NCI-H128 (cell line): ENCODE measurements at regions not wholly inside any gene's neighbourhood (a gene's known extent, or its start where the extent isn't known, plus 50 kb on each side); places are given as distances from the start of the nearest gene placed in this dataset.
"Not testable (repeated sequence)": the region's sequence is repeated elsewhere in the genome, so short reads cannot be mapped to it uniquely, and the experiment has no call there.

Experiments used
- DNase-seq: peaks from one replicate; lab custom pipeline; 2025; ENCODE audit not compliant: unreplicated experiment; lab: John Stamatoyannopoulos, UW

GRCh38 chr9:30967476-30967875, 1417.0 kb upstream of the ACO1 start:
- DNase-seq: no peak

DNA sequence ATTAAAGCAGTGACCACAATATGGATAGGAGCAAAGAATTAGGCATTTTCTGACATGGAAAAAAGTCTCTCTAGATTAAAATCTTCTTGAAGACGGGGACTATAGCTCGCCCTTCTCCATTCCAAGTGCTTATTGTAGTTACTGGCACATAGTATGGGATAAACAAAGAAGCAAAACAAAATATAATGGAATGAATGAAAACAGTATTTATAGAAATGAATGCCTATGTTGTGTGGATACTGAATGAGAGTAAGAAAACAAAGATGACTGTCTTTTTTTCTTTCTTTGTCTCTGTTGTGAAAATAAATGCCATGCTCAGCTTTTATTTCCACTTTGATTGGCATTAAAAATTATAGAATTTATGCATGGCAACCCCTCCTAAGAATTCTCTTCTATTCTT, 1414.3 kb upstream of the ACO1 start:
- DNase-seq: no peak

DNA sequence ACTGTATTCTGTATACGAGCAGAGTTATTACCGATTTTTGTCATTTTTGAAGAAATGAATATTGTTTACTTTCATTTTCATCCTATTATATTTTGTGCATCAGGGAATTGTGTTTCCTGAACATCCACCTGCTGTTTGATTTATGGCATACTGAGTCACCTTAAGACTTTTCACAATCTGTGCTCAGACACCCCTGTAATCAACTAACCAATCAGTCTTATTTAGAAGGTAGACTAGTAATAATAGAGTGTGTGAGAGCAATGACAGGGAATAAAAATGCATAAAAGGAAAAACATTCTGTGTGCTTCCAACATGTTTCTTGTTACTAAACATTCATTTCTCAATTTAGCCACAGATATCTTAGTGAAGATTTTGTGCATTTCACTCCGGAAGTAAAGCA, 1413.6 kb upstream of the ACO1 start:
- DNase-seq: no peak

- no peak for DNase-seq
These were observed 1411.8 kb upstream of the ACO1 start for GRCh38 chr9:30972654-30973053.

DNA sequence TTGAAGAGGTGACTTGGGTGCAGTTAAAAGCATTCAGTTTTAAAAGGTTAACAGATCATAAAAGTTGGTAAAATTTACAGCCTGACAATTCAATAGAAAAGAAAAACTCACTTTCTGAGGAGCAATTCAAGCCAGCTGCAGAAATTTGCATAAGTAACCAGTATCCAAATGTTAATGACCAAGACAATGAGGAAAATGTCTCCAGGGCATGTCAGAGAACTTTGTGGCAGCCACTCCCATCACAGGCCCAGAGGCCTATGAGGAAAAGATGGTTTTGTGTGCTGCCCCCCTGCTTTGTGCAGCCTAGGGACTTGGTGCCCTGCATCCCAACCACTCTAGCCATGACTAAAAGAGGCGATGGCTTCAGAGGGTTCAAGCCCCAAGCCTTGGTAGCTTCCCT, 1406.5 kb upstream of the ACO1 start:
- DNase-seq: no peak

DNA sequence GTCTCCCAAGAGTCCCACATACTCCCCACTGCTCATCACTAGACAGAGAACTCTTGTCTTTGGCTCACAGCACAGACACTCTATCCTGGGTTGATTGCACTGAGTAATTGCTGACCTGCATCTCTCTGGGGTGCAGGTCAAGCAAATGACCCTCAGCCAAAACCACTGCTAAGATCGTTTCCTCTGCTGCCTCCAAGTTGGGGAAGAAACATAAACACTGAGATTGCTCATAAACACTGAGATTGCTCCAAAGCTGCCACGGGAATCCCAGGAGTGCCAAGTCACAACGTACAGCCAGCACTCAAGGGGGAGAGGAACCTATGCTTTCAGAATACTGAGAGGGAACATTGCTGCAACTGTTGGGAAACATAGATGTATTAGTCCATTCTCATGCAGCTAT, 1402.1 kb upstream of the ACO1 start:
- no peak for DNase-seq

DNA sequence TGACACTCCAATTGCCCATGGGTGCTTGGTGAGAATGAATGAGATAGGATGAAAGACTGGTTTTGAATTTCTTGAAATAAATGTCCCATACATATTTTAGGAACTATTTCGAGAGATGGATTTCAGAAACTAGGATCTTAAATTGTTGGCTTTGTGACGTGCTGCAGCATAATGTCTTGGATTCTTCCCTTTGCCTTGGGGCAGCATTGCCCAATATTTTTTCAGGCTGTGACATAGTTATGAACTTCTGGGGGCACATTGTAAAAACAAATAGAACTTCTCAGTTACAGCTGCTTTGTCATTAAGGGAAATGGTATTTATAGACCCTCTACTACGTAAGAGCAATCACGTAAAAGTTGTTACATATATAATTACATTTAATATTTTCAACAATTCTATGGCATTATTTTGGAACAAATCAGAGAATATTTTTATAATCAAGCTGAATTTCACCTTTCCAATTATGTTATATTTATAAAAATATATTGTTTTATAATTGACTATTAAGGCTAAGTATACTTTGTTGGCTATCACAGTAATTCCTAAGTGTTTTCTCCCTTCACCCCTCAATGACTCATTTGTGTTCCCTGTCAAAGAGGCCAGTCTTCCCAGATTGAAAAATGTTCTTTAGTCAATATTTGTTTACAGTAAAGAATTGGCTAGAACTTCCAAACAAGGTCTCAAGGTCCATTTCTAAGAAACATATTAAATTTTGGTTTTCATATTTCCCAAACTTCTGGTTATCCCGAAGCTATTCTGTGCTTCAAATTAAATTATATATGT, 1388.3 kb upstream of the ACO1 start:
- DNase-seq: no peak

DNA sequence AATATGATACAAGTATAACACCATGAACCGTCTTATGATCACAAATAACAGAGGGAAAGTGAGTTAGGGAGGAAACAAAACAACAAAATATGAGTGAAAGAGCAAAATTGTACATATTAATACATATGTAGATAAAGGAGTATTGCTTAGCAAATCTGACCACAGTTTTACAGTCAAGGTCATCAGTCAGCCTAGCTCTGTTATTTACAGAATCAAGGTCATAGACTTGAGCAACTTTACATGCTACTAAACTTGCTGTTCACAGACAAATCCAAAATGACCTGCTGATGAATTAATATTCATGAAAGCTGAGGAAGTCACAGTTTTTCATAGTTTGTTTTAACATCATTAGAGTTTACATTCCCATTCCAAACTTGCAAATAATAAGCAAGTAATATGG, 1387.7 kb upstream of the ACO1 start:
- no peak for DNase-seq

DNA sequence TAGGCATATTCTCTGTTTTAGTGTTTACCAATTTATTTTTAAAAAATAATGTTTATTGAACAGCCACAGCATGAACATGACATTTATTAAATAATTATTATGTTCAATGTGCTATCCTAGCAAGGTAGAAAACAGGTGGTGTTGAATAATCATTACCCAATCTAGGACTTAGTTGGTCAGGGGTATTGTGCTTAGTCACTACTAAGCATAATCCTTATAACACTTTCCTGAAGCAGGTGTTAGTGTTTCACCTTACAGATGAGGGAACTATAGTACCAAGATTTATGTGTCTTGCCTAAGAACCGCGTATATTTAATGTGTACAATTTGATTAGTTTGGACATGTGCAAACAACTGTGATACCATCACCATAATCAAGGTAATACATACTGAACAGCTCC, 1387.2 kb upstream of the ACO1 start:
- DNase-seq: no peak

DNA sequence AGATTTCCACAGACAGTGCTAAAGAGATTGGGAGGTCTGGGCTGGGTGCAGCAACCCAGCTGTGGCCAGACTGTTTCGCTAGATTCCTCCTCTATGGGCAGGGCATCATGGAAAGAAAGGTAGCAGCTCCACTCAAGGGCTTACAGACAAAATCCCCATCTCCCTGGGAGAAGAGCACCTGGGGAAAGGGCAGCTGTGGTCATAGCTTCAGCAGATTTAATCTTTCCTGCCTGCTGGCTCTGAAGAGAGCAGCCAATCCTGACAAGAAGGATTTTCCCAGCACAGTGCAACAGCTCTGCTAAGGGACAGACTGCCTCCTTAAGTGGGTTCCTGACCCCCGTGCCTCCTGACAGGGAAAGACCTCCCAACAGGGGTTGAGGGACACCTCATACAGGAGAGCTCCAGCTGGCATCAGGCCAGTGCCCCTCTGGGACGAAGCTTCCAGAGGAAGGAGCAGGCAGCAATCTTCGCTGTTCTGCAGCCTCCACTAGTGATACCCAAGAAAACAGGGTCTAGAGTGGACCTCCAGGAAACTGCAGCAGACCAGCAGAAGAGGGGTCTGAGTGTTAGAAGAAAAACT, 1379.3 kb upstream of the ACO1 start:
- no peak for DNase-seq

DNA sequence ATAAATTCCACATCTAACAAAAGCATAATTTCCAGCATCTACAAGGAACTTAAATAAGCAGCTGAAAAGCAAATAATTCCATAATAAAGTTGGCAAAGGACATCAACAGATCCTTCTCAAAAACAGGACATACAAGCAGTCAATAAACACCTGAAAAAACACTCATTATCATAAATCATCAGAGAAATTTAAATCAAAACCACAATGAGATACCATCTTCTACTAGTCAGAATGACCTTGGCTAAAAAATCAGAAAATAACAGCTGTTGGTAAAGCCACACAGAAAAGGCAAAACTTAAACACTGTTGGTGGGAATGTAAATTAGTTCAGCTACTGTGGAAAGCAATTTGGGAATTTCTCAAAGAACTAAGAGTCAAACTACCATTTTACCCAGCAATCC, 1371.1 kb upstream of the ACO1 start:
- DNase-seq: no peak

- DNase-seq: no peak
These were observed 1360.6 kb upstream of the ACO1 start for GRCh38 chr9:31023847-31024246.

DNA sequence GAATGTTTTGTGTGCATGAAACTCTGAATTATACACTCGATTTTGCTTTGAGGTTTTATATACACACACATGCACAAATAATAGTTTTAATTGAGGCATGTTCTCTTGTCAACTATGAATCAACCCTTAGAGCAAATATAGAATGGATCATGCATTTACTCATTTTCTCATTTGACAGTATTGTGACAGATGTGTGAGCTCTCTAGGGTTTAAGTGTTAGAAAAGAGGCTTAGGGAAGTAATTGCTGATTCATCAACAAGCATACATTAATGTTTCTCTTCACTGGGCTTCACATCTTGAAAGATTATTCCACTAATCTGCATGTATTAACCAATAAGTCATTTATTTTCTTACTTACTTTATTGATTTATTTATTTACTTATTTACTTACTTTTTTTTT, 1356.8 kb upstream of the ACO1 start:
- no peak for DNase-seq

DNA sequence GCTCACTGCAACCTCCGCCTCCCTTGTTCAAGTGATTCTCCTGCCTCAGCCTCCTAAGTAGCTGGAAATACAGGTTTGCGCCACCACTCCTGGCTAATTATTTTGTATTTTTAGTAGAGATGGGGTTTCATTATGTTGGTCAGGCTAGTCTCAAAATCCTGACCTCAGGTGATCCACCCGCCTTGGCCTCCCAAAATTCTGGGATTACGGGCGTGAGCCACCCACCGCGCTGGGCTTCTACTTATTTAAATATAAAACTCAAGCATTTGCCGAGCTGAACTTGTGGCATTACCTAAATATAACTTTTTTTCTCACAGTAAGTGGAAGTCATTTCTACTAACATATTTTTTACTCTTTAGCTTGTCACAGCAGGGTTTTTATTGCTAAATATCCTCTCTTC, 1356.3 kb upstream of the ACO1 start:
- DNase-seq: no peak

DNA sequence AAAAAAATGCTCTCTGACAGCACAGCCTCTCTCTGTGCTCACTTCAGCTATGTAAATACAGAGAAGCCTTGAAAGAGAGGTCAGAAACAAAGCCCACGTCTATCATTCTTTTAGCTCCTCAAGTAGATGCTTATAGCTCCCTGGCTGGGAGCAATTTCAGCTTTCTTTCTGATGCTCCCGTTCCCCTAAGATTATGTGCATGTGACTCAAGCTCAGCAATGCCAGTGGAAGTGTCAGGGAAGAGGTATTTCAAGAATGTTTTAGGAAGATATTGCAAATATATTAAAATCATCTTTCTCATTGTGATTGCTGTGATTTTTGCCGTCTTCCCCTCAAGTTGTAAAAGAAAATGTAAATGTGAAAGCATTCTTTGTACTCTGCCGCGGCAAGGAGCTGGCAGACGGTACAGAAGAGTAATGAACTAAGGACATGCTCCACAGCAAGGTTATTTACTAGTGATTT, 1353.7 kb upstream of the ACO1 start:
- no peak for DNase-seq

GRCh38 chr9:31032206-31032605, 1352.2 kb upstream of the ACO1 start:
- no peak for DNase-seq

GRCh38 chr9:31034311-31034710, 1350.1 kb upstream of the ACO1 start:
- DNase-seq: no peak

- DNase-seq: no peak
These were observed 1343.9 kb upstream of the ACO1 start for GRCh38 chr9:31040564-31040963.

DNA sequence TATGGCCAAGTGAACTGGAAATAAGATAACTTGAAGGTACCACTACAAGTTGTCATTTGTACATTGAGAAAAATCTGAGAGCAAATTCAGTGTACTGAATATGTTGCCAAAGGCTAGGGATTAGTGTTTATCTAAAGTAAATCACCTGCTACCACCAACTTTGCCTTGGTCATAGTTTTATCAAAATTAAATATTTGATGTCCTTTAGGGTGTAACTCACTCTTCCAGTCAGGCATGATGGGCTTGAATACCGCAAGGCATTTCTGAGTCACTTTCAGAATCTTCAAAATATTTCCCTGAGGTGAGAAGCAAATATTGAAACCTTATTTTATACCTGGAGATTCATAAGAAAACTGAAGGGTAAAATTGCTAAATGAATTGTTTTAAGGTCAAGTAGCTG, 1338.6 kb upstream of the ACO1 start:
- DNase-seq: no peak

GRCh38 chr9:31061592-31061991, 1322.9 kb upstream of the ACO1 start:
- not testable (repeated sequence) for DNase-seq

- no peak for DNase-seq
These were observed 1318.8 kb upstream of the ACO1 start for GRCh38 chr9:31065691-31066090.

GRCh38 chr9:31067418-31067817, 1317.0 kb upstream of the ACO1 start:
- no peak for DNase-seq
